GM21528 (cell line): ENCODE measurements at regions not wholly inside any gene's neighbourhood (a gene's known extent, or its start where the extent isn't known, plus 50 kb on each side); places are given as distances from the start of the nearest gene placed in this dataset.

Experiments used
- ATAC-seq: cut with Tn5 transposase; IDR thresholded peaks from one replicate; pipeline ENCODE4 v1.9.1; 2021; ENCODE audit warnings: mild to moderate bottlenecking, moderate library complexity; ENCODE audit not compliant: unreplicated experiment, low FRiP score

DNA sequence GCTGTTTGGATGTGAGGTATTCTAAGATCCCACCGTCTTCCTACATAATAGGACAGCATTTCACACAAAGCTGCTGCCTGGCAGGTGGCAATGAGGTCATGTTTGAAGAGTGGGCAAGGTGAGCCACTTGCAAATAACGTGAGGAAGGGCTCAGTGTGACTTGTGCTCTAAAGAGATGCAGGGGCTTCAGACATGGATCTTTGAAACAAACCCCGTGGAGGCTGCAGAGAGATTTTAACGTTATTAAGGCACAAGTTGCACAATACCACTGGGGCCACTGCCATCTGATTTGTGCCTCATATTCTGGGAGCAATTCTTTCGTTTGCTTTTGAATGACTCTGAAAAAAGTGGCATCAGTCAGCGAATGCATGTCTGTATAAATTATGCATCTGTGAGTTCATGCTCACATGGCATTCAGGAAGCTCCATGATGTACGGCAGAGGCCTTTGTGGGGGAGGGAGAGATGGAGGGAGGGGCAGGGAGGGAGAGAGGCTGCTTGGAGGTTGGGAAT, 362.0 kb downstream of the SOX11 start:
- no peak for ATAC-seq

DNA sequence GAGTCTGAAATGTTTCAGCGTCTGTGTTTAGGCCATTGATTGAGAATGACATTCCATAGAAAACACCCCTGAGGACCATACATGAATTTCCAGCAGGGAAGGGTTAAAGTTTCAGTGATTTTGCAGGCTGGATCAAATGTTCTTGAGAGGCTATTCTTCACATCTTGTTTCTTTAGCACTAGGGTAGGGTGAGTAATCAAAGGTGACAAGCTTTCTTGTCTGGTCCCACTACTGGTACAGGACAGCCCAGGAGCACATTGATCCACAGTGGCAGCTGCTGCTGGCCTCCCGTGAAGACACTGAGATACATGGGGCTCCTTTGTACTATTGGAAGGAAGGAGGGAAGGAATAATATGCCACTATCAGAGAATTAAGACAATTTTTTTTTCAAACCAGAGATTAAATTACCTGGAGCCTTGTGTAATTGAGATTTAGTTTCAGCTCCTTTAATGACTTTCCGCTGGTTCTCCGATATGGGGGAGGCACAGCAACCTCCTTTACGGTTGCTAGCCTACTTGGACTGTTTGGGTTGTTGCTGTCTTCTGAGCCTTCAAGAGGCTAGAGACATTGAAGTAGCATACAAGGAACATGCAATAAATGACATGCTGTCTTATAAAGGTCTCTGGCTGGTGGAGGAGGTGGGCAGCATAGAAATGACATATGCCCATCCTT, 368.9 kb downstream of the SOX11 start:
- no peak for ATAC-seq

DNA sequence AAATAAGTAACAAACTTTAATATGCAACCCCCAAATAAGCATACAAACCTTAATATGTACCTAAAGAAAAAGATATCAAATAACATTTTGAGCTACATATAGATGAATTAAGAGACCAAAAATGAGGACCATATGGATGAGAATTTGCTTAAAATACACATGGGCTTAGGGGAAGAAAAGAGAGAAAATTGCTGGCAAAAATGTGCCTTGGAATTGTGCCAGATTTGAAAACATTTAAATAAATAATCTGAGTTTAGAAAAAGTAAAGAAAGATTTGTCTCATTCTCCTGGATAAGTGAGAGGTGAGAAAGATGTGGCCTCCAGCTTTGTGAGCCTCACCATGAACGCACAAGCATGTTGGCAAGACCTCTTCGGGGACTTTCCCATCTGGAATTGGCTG, 372.6 kb downstream of the SOX11 start:
- ATAC-seq = no peak

DNA sequence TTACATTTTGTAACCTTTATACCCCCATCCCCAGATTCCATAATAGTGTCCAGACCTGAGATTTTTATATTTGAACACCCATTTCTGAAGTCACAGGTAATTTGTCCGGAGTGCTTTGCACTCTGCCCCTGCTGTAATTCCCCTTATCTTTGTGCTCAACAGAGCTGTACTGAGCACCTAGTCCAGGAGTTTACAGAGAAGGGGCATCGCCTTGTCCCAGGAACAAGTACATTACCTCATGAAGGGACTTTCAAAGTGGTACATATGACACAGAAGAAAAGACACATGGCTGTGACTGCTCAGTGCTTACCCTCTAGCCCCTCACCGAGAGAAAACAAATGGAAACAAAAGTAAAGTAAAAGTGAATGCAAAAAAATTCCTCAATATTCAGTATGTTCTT, 373.5 kb downstream of the SOX11 start:
- no peak for ATAC-seq

DNA sequence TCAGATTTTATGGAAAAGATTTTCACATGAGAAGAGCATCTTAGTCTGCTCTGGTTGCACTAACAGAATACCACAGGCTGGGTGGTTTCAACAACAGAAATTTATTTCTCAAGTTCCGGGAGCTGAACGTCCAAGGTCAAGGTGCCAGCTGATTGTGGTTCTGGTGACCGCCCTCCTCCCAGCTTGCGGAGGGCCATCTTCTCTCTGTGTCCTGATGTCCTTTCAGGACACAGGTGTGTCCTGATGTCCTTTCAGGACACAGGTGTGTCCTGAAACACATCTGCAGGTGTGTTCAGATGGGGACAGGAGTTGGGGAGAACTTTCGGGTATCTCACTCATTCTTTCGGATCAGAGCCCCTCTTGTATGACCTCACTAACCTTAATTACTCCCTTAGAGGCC, 374.9 kb downstream of the SOX11 start:
- no peak for ATAC-seq

DNA sequence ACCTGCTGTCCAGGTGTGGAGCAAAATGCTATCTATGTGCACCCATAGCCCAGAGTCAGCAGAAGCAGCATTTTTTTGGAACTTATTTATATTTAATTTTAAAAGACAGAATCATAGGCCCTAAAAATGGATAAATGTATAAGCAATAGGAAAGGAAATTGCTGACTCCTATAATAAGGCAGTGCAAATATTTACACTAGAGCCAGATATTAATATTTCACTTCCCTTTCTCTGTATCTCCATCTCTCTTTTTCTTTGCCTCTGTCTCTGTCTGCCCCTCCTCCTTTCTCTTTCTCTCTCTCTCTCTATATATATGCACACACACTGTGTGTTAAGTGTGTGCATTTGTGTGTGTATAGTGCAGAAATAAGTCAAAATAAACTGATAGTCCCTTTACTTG, 375.6 kb downstream of the SOX11 start:
- ATAC-seq = no peak

DNA sequence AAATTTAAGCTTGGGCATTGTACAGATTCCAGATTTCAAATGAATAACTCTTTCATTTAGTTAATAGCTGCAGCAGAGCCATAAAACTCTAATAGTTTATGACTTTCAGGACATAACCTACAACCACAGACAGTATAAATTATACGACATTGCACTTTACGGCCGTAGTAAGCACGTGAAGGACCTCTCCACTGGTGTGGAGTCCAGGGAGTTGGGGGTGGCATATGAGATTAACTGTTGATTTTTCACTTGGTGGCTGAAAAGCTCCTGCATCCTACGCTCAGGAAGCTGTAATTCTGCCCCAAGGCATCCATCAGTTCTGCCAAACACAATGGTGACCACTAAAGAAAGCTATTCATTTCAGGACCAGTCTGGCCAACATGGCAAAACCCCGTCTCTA, 376.2 kb downstream of the SOX11 start:
- no peak for ATAC-seq

DNA sequence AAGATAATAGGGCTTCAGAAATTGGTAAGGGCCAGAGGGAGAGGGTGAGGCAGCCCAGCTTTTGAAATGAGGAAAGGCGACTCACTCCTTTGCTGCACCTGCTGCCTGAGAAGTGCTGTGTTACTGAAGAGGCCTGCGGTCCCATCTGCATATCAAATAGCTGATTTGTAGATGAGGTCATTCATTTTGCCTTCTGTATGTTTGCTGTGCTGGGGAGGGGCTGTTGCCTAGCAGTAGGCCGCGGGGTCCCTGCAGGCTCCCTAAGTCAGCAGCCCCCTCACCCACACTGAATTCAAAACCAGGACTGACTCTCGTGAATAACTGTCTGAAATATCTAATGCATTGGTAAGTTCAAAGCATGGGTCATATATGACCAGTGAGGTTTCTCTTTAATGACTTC, 377.2 kb downstream of the SOX11 start:
- no peak for ATAC-seq

DNA sequence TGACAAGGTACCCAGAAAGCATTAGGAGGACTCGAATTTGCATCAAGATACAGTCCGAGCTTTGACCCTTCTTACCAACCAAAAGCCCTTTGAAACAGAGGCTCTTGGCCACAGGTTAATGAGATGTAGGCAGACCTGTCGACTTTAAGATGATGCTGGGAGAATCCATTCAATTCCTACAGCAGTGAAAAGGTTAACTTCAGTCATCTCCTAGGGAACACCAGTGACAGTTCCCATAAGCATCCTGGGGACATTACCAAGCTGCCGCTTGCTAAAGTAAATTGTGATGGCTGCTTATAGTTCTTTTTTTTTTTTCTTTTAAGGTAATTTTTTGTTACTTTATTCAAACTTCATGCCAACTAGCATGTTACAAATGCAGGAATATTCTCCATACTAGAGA, 379.3 kb downstream of the SOX11 start:
- no peak for ATAC-seq

DNA sequence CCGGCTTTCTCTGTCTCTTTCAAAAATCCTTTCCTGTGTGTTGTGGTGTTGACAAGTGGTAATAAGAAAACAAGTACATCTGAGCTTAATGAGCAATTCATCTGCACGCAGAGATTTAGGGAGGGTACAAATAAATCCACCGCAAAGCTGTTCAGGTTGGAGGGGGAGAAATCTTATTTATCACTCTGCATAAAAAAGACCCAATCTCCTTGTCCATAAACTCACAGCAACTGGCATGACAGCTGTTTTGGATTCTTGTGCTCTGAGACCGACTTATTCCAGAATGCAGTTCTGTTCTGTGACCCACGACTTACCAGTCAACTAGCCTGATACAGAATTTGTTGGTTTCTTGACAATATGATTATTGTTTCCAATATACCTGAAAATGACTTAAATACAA, 380.1 kb downstream of the SOX11 start:
- no peak for ATAC-seq

DNA sequence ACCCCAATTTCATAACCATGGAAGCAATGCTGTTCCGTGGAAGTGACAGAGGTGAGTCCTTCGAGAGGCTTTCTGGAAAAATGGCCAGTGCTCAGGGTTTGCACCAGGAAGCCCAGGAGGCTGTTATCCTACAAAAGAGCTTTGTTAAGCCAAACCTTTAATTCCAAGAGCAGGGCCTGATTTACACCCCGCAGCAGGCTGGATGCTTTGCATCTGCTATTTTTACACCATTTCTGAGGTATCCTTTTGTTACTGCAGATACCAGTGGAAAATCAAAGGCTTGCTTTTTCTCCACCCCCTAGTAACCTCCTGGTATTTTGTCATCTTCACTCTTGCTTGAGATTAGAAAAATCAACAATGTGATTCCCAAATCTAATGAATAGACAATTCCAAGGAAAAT, 380.6 kb downstream of the SOX11 start:
- ATAC-seq = no peak

DNA sequence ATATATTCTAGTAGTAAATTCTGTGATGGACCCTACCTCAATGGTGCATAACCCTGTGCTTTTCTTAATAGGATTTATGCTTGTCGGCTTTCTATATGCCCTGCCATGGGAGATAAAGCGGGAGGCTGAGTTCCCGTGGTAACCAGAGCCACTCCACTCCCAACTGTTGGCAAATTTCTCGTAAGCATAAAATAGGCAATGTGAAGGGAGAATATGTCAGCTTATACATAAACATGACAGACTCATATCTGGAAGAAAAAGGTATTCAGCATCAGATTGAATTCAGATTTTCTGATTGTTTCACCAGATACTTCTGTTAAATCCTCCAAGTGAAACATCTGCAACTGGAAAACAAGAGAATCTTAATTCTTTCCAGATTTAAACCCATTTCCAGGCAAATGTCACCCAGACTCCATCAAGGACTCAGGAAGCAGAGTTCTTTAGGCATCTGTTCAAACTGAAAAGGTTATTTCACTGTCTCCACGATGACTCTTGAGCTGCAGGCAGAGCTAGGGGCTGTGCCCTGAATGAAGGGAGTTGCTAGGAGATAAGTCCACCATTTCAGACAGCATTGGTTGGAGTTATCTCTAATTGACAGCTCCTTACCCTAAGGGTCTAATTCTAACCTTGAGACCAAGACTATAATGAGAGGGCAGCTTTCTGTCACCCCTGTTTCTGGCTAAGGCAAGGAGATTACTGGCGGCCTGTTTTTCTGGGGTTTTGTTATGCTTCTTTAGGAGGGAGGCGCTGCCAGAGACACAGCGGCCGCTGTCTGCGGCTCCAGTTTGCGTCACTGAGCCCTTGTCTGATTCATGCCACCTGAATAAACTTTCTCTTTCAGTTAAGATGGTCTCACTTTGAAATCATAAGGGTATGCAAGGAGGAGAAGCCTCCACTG, 381.3 kb downstream of the SOX11 start:
- ATAC-seq = no peak

DNA sequence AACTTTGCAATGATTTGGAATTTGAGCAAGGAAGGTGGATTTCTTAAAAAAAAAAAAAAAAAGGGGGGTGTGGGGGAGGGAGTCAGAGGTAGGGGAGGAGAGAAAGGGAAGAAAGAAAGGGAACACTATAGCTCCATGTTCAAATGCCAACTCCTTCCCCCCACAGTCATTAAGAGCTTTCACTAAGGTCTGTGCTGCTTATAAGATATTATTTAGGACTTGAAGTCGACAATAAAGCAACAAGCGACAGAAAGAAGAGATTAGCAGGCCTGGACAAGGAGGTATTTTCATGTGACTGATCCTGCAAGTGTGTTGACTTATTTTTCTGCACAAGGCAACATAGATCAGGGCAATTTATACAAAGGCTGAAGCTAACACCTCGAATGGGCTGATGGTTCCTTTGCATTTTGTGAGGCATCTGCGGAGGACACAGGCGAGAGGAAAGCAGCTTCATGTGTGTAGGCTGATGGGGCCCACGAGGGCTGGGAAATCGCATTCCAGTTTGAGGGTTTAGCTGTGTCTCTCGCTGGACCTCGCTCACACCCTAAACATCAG, 382.0 kb downstream of the SOX11 start:
- ATAC-seq = no peak

DNA sequence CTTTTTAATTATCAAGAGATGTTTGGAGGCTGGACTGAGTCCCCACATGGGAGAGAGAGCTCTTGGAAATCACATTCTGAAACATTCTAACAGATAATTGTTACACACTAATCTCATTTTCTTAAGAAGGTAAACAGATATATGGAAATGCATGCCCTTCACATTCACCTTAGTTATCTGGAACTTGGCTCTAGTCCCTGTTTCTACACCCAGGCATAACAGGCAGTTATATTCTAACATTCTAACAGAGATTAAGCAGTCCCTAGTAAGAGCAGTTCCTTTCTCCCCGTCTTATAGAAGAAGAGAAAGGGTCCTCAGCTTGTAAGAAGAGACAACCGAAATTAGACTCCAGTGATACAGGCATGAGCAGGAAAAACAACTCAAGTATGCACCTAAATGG, 385.4 kb downstream of the SOX11 start:
- ATAC-seq = no peak

DNA sequence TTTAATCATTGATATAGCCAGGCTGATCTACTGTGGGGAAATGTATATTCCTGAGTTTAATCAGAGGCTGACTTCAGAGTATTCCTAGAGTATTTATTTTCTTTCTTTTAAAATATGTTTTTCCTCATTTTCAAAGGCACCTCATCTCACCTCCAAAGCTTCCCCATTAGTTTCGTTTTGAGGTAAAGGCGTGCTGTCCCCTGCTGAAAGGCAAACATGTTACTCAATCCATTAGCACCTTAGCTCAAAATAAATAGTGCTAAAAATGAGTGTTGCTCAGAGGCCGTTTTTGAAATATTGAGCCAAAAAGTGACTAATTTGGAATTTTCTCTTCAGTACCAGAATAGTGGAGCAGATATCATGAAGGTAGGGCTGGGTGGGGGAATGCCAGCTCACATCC, 386.2 kb downstream of the SOX11 start:
- ATAC-seq = no peak

DNA sequence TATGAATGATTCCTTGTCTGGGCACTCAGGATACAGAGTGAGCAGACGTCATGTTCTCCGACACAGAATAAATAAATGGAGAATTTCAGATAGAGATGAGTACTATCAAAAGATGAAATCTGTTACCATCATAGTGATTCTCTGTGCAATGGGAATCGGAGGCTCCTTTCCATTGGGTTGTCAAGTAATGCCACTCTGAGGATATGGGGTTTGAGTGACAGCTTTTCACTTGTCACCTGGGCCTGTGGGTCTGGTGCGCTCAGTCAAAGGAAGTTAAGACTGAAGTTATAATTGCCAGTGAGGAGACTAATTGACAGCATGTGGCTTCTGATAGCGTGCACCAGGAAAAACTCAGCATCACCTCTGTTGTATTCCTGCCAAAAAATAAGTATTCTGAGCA, 387.2 kb downstream of the SOX11 start:
- ATAC-seq = no peak

DNA sequence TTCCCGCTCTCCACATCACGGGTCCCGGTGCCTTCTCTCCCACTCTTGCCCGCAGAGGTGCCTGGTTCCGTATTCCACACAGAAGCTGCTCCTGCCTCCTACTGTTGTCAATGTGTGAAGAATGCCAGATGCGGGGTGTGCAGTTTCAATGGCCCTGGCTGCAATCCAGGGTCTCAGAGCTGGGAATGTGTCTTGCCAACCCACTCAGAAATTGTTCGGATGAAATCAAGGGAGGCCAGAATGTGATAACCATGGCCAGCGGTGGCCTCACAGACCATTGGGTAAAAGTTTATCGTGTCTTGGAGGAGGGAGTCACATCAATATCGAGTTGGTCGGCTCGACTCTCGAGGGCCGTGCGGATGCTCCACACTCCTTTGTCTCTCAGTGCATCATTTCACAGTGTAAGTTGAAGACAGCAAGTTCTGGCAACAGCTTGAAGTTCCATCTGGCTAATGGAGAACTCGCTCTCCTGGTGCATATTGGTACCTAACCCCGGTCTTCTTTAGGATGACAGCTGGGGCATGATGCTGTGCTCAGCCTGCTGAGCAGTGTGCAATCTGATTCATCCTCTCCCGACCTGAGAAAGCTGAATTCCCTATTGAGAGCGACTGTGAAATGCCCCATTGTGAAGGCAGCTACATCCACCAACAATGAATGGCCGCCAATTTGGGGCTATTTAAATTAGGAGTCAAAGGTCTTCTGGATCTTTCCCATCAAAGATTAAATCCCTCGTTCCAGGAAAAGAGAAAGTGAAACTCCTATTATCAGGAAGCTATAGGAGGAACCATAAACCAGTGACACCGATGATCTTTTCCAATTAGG, 389.0 kb downstream of the SOX11 start:
- no peak for ATAC-seq

DNA sequence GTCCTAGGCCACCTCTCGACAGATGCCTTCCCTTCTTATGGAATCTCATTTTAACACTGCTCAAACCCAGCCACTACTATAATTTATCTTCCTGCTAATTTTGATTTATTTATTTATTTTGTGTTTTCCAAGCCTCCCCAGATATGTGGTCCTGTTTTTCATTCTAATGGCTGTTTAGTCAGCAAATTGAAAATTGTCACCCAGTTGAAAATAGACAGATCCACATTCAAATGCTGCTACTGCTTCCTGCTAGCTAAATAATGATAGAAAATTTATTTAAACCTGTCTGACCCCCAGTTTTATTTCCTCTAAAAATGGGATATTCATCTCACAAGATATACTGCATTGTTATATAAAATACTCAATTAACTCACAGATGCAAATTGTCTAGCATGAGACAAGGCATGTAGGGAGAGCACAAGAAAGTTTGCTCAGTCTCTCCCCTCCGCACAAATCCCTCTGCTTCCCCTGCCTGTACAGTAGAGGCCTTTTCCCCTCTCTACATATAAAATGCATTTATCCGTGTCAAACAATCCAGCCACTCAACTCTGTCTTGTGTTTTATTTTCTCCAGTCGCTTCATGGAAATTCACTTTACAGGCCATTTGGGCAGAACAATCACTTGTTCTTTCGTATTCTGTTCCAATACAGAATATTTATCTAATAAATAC, 389.9 kb downstream of the SOX11 start:
- no peak for ATAC-seq

DNA sequence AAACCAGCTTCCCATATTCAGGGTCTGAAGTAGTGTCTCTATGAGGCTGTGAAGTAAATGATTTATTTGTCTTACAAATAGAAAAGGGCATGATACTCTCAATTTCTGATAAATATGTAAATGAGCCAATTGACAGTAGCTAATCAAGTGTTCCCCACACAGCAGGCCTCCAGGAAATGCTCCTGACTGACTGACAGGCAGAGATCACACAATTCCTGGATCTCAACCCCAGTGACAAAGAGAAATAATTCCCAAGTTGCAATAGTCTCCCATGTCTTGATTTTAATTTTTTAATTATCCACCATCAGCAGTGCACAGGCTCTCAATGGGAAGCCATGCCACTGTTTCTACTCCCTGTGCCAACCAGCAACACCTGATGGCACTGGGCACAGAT, 390.4 kb downstream of the SOX11 start:
- no peak for ATAC-seq

DNA sequence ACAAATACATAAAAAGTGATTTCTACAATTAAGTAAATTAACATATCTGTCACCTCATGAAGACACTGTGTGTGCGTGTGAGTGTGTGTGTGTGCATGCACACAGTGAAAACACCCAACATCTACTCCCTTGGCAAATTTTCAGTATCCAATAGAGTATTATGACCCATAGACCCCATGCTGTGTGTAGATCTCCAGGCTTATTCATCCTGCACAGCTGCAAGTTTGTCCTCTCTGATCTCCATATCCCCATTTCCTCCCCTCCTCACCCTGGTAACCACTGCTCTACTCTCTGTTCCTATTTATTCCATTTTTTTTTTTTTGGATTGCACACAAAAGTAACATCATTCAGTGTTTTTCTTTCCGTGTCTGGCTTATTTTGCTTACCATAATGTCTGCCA, 391.0 kb downstream of the SOX11 start:
- ATAC-seq = no peak
